ENCODE measurements at regions not wholly inside any gene's neighbourhood (a gene's known extent, or its start where the extent isn't known, plus 50 kb on each side); places are given as distances from the start of the nearest gene placed in this dataset.
"Not testable (repeated sequence)": the region's sequence is repeated elsewhere in the genome, so short reads cannot be mapped to it uniquely, and the experiment has no call there.

DNA sequence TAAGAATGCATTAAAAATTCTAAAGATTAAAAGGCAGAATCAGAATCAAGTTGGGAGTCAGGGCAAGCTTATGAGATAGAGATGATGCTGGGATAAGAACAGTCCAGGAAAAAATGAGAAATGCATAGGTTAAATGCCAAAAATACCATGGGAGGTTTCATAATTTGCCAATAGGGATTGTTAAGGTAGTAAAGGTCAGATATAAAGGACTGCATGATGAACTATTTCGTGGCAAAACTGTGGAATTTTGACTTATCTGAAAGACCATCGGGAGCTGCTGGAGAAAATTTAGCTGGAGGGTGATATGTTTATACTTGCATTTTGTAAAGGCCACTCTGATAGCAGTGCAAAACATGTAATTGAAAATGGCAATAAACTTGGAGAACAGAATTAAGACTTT is 1872.8 kb upstream of the ACO1 start:
- DNase-seq = no peak

DNA sequence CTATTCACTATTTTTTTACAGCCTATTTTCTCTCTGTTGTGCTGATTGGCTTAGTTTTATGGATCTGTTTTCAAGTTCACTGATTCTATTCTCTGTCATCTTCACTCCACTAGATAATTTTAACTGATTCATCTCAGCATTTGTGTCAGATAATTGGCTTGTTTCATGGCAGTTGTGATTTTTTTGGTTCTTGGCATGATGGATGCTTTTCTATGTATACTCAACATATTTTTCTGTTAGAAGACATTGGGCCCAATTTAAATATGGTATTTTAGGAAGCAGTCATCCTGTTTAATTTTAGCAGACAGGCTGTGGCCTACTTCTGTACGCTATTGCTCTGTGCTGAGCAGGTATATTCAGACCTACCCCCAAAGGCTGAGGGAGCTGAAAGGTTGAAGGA is 1865.3 kb upstream of the ACO1 start:
- peak in 1 of 2 experiments; percentile 26 for DNase-seq

DNA sequence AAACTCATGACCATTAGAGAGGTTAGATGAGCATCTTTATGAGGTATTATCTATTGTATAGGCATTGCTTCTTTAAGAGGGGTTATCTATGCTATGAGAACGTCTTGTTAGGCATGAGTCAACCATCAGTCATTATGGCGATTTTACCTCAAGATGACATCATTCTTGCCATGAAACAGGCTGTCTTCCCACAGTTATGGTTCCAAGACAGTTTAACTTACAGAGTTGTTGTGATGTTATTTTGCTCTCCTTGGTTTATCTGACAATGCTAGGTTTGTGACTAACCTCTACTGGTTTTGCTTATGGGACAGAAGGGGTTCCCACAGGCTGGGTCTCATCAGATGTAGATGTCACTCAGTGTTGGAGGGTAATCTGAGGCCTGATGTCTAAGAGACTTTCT is 1864.7 kb upstream of the ACO1 start:
- DNase-seq = no peak

DNA sequence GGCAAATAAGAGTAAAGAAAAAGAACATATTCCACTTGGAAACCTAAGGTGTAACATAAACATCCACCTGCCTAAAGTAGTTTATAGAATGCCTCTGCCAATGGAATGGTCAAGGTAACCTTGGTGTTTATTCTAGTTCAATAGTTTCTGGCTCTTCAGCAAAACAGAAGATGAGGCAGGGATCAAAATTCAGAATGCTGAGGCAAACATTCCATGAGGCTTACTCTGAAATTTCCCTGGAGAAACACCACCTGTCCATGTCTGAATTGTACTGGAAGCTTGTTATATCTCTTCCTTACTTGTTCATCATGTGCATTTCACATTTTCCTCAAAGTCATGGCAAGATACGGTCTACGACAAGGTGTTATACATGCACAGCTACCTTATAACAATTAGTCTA is 1862.4 kb upstream of the ACO1 start:
- DNase-seq = peak in 1 of 2 experiments; percentile 65

DNA sequence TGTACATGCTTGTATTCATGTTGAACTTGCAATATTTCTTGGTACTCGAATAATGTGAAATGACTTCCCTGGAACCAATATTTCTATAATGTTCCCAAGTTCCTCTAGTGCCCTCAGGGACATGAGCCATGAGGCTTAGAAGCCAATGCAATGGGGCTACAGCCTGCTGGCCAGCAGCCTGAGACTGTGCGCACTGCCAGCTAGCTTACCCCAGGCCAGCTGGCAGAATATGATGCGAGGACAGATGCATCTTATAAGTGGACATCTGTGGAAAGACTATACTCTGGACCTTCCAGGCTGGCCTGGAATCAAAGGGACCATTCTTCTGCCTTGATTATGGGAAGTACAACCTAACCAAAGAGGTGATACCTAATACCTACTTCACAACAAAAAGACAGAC is 1862.0 kb upstream of the ACO1 start:
- DNase-seq = peak; percentile 60 to 91

DNA sequence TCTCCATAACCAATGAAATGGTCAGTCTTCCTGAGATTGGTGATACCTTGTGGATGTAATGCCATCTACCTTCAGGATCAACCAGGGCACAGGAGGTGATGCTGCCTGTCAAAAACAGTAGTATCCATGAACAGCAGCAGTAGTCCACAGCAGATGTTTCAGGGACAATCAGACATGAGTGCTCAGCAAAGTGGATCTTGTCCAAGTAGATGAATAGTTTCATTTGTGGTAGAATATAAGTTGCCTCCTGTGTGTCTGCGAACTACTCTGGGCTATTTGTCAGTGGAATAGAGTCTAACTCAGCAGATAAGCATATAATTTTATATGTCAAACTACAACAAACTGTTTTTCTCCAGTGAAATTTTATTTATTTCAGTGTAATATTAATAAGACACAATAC is 1860.1 kb upstream of the ACO1 start:
- DNase-seq = peak in 1 of 2 experiments; percentile 12

DNA sequence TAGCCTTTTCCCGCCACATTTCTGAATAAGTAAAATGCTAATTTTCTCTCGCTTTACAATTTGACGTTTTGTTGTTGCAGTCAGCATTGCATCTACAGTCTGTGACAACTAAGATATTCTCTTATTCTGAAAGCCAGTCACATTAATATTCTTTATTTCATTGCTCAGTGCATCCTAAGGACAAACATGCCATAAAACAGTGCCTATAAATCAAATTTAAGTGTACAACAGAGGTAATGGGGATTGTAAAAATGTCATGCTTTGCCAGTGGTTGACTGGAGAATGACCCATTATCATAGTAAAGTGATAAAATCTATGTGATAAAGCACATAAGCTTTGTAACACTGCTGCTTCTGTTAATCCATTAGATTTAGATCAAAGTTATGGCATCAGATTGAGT is 1850.0 kb upstream of the ACO1 start:
- DNase-seq = no peak

DNA sequence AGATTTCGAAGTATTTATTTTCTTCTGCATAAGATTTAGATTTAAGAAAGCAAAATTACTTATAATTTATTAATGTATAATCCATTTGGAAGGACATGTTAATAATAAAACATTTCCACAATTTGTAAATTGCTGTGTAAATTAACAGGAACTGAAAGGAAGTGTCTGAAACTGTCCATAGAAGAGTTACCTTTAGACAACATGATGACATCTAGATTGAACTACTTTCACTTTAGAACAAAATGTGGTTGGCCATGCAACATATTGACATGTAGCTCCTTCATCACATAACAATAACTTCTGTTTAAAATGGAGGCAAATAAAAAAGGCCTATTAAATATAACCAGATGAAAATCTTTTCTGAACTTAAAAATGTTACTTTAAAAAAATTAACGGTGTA is 1849.5 kb upstream of the ACO1 start:
- DNase-seq = no peak

DNA sequence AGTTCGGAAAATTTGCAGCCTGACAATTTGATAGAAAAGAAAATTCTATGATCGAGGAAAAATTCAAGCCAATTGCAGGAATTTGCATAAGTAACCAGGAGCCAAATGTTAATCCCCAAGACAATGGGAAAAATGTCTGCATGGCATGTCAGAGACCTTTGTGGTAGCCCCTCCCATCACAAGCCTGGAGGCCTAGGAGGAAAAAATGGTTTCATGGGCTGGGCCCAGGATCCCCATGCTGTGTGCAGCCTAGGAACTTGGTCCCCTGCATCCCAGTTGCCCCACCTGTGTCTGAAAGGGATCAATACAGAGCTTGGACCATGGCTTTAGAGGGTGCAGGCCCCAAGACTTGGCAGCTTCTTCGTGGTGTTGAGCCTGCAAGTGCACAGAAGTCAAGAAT is 1847.9 kb upstream of the ACO1 start:
- no peak for DNase-seq

DNA sequence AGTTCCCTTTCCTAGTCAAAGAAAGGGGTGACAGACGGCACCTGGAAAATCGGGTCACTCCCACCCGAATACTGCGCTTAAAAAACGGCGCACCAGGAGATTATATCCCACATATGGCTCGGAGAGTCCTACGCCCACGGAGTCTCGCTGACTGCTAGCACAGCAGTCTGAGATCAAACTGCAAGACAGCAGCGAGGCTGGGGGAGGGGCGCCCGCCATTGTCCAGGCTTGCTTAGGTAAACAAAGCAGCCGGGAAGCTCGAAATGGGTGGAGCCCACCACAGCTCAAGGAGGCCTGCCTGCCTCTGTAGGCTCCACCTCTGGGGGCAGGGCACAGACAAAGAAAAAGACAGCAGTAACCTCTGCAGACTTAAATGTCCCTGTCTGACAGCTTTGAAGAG is 1844.7 kb upstream of the ACO1 start:
- DNase-seq = not testable (repeated sequence)

DNA sequence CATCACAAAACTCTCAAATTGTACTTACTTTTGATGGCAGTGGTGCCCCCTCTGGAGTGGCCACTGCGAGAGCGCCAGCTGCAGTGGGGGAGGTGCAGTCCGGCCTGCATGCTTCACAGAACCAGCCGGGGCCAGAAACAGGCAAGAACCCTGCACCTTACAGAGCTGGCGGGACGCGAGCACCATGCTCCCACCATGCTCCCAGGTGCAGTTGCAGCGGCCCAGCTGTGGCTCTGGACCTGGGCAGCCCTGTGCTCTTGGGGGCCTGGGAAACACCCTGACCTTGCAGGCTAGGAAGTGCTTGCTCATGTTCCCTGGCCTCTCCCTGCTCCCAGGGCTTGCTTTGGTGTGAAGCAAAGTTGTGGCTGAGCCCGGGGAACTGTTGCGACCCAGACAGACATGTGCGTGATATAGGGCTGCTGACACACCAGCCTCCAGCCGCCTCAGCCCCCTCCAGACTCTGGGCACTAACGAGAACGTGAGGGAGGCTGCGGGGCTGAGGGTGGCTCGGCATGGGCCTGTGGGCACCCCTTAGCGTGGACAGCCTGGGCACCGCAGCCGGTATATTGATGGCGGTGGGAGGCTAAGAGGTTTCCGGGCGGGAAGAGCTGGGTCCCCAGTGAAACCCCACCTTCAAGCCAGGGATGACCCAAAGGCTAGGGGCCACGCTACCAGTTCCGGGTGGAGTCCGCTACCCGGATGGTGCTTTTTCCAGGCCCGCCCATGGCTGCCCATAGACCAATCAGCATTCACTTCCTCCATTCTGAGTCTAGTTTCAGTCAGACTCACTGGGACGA is 1809.9 kb upstream of the ACO1 start:
- DNase-seq = no peak

DNA sequence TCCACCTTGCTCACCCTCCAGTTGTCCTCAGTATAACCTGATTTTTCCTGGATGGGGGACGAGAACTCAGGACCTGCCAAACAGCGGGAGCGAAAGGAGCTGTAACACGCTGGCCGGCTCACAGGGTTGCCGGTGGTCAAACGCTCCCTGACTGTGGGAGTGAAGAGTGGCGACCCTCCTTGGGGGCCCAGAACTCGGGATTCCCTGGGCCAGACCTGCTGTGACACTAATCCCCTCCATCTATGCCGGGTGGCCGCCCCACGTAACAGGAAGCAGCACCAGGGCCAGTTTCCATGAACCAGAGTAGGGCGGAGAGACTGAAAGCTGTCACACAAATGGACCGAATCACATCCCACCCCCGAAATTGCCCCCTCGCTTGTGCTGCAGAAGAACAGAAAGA is 1809.2 kb upstream of the ACO1 start:
- no peak for DNase-seq

DNA sequence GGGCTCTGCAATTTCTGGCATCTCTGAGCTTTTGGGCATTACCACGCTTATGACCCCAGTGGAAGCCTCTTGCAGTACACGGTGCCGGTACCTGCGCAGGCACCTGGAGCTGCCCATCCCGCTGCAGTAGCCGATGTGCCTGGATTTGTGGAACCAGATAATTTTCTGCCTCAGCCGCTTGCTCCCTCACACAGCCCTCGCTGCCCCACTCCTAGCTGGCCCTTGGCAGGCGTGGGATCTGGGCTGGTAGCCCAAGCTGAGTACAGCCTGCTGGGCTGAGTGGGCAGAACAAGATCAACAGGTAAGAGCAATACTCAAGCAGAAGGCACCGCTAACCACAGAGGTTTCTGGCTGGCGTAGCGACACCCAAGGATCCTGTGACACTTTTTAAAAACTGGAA is 1808.8 kb upstream of the ACO1 start:
- no peak for DNase-seq

DNA sequence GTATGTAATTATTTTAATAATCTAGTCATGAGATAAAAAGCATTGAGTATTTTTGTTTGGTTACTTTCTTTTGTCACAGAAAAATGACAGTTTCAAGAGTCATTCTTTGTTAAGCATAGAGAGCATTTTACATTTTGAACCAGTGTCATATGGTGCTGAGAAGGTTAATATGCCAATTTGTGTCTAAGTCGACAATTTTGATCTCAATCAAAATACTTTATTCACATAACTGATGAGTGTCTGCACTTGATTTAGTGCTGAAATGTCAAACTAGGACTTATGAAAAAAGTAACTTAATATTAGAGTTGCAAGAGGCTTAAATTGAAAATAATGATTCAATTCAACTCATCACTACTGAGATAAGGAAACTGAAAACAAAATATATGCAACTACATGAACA is 1804.6 kb upstream of the ACO1 start:
- no peak for DNase-seq

DNA sequence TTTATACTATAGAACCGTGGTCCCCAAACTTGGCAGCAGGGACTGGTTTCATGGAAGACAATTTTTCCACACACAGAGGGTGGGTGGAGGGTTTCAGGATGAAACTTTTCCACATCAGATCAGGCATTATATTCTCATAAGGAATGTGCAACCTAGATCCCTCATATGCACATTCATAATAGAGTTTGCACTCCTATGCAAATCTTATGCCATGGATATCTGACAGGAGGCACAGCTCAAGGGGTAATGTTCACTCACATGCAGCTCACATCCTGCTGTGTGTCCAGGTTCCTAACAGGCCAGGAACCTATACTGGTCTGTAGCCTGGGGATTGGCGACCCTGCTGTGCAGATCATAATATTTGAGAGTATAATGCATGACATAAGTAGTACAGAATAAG is 1802.2 kb upstream of the ACO1 start:
- DNase-seq = no peak

DNA sequence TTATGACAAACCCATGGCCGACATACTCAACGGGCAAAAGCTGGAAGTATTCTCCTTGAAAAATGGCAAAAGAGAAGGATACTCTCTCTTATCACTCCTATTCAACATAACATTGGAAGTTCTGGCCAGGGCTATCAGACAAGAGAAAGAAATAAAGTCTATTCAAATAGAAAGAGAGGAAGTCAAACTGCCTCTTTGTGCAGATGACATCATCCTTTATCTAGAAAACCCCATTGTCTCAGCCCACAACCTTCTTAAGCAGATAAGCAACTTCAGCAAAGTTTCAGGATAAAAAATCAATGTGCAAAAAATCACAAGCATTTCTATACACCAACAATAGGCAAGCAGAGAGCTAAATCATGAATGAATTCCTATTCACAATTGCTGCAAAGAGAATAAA is 1799.9 kb upstream of the ACO1 start:
- no peak for DNase-seq

DNA sequence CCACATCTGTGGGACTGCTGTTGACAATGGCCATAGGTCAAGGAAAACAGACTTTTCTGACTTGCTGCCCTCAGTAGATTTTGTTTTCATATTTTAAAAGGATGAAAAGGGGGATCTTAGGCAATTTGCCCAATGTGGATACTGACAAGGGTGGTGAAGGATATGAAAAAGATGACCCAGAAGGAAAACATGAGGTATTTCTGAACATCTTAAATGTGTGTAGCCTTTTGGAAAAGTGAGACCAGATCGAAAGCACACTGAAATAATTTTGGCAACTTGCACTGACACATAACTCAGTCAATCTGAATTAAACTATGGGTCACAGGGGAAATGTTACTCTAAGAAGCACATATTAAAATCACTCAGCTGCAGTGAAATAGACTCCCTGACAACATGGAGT is 1793.0 kb upstream of the ACO1 start:
- DNase-seq = no peak

DNA sequence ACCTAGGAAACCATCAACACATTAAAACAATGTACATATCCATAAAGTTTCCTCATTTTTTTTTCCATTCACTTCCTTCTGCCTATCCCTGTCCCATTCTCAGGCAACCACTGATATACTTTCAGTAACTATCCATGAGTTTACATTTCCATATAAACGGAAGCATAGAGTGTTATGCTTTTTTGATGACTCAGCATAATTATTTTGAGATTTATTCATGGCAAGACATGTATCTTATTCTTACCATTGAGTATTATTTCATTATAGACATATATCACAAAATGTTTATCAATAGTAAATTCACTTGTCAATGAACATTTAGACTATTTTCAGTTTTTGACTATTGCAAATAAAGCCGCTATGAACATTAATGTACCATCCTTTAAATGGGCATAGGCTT is 1786.8 kb upstream of the ACO1 start:
- no peak for DNase-seq

DNA sequence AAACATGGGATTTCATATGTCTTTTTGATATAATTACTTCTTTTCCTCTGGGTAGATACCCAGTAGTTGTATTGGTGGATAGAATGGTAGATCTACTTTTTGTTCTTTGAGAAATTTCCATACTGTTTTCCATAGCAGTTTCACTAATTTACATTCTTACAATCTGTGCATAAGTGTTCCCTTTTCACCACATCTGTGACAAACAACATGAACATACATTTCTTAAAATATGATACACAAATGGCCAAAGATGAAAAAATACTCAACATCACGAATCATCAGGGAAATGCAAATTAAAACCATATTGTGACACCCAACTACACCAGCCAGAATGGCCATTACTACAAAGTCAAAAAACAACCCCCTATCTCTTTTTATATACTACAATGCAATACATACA is 1778.5 kb upstream of the ACO1 start:
- no peak for DNase-seq

DNA sequence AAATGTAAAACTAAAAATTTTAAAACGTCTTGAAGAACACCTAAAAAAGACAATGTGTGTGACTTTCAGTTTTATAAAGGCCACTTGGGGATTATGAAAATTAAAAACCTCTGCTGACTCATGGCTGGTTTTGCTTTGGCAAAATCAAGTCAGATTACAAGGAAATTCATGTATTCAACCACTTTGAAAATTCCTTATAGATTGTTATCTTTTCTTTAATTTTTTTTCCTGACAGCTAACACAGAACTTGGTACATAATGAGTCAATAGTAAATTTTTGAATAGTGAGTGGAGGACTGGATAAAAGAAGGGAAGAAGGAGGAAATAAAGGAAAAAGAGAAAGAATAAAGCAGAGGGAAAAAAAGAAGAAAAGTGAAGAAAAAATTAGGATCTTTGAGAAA is 1774.7 kb upstream of the ACO1 start:
- no peak for DNase-seq

DNA sequence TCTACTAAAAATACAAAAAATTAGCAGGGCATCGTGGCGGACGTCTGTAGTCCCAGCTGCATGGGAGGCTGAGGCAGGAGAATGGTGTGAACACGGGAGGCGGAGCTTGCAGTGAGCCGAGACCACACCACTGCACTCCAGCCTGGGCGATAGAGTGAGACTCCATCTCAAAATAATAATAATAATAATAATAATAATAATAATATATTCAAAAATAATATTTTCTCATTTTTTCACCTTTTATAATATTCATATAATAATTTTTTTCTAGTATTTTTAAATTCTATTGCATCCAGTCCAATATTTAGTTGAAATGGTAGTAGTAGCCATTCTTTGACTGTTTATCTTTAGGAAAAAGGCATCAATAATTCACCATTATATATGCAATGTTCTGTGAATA is 1767.7 kb upstream of the ACO1 start:
- not testable (repeated sequence) for DNase-seq

DNA sequence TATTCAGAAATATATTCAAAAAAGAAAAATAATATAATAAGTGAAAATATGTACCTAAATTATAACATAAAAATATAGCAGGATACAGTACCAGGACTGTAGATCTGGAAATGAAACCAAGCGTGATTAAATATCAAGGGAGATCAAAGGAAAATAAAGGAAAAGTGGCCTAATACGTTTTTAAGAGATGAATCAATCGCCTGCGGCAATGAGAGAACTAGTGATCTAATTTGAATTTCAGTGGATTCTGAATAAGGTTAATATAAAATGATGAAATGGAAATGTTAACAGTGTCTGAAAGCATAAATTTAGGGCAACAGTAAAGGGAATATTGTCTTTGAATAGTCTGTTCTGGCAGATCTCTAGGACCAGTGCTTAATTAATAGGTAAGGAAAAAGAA is 1761.9 kb upstream of the ACO1 start:
- no peak for DNase-seq

DNA sequence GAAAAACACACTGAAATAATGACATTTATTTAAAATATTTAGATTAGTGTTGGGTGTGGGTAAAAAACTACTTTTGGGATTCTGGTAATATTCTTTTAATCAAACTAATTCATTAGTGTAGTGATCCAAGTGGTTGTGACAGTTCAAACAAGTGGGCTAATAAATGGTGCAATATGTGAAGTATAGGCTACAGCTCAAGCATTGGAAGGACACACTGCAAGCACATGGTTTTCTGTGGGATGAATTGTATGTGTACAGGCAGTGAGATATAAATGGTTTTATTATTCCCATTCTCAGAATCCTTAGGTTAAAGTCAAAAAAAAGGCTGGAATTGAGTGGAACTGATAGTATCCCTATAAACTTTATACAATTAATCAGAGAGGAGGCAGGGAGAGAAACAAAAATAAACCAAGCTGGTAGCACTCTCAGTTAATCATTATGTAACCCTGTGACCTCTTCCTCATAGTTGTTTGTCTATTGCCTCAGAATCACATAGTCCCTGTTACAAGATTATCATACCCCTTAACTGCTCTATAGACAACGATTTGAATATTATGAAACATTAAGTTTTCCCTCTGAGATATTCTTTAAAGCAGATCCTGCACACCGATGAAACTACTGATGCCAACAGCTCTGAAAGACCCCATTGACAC is 1755.4 kb upstream of the ACO1 start:
- DNase-seq = no peak

DNA sequence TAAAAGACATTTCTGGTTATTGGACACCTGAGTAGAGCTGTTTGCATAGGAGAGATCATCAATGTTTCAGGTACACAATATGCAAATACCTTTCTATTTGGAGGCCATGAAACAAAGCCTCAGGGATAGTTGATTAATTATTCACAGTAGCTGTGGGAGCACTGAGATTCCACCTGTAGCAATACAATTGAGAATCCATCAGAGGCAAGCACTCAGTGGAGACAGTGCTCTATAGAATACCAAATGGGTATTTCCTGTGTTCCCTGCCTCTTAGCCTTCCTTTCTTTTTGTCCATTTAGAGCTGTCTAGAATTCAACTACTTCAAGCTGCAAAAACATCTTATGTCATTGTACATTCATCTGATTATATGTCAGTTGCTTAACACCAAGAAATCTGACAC is 1754.0 kb upstream of the ACO1 start:
- no peak for DNase-seq

DNA sequence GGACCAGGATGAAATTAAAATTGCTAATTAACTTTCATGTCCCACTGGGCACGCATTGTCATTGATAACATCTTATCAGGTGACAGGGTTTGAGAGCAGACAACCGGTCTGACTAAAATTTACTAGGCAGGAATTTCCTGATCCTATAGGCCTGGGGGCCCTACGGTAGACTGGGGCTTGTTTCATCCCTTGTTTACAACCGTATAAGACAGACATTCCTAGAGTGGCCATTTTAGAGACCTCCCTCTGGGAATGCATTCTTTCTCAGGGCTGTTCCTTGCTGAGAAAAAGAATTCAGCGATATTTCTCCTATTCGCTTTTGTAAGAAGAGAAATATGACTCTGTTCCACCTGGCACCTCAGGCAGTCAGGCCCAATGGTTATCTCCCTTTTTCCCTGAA is 1737.8 kb upstream of the ACO1 start:
- DNase-seq = not testable (repeated sequence)
